NCI-H774 (cell line): ENCODE measurements at regions not wholly inside any gene's neighbourhood (a gene's known extent, or its start where the extent isn't known, plus 50 kb on each side); places are given as distances from the start of the nearest gene placed in this dataset.
"Not testable (repeated sequence)": the region's sequence is repeated elsewhere in the genome, so short reads cannot be mapped to it uniquely, and the experiment has no call there.

Source experiments
- DNase-seq: peaks from one replicate; lab custom pipeline; 2025; lab: John Stamatoyannopoulos, UW

DNA sequence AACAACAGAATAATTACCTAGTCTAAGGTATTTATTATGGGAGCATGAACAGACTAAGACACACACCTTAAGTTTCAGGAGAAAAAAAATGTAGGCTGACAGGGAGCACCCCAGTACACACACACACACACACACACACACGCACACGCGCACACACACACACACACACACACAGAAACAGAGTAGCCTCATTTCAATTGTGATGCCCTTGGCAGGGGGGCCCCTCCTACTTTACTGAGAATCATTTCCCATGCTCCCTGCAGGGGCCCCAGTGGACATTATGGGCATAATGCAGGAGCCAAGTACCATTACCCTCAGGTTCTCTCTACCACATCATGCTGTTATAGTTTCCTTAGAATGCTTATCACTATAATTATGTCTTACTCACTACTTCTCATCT lies 104.9 kb downstream of the CDC7 start:
- DNase-seq = no peak

DNA sequence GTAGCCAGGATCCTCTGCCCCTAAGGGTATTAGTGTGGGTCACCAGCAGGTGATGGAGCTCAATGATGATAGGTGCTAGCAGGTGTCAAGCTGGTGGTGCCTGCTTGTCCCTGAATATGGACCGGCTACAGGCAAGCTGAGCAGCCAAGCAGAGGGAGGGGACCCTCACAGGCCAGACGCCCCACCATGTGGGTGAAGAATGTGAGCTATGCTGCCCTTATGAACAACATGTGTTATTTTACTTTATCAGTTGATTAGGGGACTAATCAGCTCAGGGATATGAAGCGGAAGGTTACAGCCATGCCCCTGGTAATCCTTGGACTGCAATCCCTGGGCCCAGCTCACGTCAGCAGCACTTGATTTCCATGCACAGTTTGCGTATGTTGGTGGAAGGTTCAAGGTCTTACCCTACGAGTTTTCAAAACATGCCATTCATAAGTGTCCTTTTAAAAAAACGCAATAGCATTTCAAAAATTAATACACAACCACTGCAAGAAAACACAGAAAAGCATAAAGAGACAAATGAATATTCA lies 106.0 kb downstream of the CDC7 start:
- no peak for DNase-seq

DNA sequence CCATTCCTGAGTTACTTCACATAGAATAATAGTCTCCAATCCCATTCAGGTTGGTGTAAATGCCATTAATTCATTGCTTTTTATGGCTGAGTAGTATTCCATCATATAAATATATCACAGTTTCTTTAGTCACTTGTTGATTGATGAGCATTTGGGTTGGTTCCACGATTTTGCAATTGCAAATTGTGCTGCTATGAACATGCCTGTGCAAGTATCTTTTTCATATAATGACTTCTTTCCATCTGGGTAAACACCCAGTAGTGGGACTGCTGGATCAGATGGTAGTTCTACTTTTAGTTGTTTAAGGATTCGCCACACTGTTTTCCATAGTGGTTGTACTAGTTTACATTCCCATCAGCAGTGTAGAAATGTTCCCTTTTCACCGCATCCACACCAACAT lies 107.0 kb downstream of the CDC7 start:
- not testable (repeated sequence) for DNase-seq

DNA sequence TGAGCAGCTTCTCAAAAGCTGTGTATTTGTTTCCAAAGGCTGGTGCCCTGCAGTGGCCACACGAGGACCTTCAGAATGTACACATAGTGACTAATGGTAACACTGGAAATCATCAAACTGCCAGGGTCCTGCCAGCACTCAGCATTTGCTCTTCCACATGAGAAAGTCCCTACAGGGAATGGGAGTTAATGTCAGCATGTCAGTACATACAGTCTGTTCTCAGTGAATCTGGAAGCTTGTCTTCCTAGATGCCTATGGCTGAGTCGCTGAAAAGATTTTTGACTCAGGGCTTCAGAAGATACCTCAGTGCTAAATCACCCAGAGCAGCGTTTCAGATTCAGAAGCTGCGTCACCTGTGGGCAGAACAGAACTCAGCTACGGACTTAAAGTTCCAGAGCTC lies 108.2 kb downstream of the CDC7 start:
- DNase-seq = no peak

DNA sequence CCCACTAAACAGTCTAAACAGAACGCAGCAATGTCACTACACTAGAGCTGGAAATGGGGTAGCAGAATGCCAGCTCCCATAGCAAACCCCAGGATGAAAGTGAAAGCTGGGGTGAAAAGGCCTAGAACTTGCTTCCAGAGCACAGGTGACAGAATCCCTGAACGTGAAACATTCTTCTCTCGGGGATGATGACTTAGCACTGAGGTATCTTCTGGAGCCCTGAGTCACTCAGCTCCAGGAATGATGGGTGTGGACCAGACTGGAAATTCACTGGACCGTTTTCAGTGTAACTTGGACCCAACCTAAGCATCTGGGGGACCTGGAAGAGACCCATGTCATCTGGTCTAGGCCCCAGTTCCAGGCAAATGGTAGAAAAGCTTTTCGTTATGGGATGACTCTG lies 108.9 kb downstream of the CDC7 start:
- DNase-seq = no peak

DNA sequence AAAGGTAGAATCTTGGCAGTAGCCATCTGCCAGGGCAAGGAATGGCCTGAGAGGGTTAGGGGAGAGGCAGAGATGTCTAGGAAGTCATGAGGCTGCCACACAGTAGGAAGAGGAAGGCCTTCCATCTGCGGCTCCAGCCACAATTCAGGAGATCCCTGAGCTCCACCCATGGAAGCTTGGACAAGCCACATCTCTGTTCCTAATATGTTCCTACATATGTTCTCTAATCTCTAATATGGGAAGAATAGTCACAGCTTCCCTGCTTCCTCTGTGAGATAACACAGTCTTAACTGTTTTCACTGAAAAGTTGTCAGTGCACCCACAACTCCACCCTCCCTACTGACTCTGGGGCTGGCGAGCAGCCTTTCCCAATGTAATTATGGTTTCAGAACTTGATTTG lies 109.5 kb downstream of the CDC7 start:
- no peak for DNase-seq

DNA sequence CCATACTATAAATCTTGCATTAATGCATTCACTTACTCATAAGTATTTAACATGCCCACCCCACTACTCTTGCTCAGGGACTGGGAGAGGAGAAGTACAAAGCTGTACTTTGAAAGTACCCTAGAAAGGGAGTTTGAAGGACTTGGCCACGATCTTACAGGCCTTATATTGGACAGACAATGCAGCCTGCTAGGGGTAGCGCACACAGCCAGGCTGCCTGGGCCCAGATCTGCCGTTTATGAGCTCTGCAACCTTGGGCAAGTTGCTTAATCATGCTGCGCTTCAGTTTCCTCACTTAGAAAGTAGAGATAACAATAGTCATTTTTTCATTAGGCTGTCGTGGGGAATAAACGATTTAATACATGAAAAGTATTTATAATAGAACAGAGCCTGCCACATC lies 110.1 kb downstream of the CDC7 start:
- DNase-seq = no peak

DNA sequence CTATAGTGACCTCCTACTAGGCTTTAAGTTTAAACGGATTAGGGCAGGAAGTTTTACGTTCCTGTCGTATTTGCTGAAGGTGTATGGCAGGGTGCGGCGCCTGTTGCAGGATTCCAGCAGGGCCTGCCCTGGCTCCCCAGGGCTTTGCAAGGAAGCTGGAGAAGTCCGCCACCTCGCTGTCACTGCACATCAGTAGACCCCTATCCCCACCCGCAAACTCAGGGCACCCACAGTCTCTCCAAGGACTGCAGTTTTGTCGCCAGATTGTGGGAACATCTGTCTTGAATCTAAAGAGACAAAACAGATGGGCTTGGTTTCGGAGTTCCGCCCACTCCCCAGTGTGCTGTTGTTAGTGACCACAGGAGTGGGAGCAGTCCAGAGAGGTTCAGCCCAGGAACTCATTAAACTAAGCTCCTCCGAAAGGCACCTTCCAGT lies 110.8 kb downstream of the CDC7 start:
- no peak for DNase-seq

DNA sequence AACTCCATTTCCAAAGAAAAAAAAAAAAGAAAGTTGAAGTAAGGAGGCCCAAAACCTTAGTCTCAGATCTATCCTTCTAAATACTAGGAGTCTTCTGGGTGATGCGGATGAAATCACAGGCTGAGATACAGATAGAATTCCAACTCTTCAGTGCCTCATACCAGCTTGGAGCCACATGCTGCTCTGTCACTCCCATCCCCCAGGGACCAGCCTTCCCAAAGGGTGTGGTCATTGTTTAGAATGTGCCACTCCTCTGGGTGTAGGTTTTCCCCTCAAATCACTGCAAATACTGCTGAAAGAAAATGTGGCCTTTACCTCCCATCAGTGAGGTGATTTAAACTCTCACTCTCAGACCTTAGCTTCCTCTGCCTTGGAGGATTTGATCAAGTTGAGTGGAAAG lies 112.9 kb downstream of the CDC7 start:
- DNase-seq = no peak

DNA sequence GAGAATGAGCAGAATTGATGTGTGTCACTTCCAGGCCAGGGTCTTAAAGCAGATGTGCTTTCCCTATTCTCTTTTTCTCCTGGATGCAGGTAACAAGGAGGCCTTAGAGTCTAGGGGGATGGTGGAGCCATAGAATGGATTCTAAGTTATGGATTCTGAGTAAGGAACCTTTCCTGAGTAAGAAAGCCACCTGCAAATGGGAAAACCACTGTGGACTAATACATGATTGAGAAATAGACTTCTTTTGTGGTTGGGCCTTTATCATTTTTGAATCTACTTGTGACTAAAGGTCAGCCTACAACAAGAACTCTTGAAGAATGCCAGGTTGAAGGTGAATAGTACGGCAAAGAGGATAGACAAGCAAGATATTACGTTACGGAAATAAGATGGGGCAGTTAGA lies 116.1 kb downstream of the CDC7 start:
- DNase-seq = no peak

DNA sequence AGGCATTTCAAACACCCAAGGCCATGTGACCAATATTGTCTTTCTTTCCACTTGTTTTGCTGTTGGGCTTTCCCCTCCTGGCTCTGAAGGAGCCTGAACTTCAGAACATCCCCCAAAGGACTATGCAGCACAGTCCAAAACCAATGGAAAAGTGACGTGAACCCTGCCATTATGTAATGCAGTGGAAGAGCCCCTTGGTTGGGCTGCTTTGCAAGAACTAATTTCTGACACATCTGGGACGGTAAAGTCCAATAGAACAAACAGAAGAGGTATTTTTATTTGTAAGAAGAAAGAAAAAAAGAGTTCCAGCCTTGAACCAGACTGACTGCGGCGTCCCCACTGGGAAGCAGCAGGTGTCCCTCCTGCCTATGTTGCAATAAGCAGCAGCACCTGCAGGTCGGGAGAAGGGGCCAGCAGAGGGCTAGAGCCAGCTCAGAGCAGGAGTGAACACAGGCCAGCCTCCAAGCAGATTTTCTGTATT lies 116.7 kb downstream of the CDC7 start:
- DNase-seq = peak; percentile 51

DNA sequence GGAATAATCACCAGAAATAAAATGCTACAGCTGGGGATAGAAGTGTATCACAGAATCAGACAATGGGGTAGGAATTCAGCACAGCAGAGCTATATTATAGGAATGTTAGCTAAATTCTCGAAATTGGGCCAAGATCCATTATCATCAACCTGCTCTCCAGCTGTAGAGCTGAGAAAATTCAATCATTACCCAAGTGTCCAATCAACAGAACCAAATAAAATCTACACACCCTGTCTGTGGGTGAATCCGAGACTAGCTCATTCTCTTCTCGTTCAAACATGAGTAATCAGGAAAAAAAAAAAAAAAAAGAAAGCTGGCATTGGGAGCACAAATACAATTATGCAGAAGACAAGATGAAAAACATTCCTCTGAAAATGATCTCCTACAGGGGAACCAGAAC lies 119.2 kb downstream of the CDC7 start:
- DNase-seq = no peak

DNA sequence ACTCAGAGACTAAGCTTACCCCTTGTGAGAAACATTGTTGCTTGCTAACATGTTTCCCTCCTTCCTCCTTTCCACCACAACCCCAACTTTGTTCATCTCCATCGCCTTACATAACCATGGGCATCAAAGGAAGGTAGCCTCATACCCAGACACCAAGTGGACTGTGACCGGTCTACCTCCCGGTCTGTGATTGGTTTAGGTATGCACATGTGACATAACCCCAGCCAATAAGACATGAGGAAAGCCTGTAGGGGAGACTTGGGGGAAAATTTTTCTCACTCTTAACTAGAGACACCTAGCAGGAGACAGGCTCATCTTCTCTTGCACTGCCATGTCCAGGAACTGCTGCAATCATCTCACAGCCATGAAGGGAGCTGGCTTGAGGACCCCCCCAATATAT lies 120.7 kb downstream of the CDC7 start:
- no peak for DNase-seq

DNA sequence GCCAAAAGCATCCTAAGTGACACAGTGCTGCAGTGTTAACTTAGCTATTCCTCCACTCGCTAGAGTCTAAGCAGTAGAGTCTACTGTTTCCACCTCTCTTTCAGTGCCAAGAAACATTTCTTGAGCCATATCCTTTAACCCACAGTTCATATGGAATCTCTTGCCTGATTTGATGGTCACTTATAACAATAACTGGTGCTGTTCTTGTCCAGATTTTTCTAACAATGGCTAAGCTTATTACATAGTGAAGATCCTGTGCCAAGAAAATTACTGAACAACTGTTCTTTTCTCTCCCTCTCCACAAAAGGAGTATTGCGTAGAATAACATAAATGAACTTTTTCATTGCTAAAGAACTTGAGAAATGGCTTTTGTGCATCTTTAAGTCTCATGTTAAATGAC lies 121.3 kb downstream of the CDC7 start:
- no peak for DNase-seq

DNA sequence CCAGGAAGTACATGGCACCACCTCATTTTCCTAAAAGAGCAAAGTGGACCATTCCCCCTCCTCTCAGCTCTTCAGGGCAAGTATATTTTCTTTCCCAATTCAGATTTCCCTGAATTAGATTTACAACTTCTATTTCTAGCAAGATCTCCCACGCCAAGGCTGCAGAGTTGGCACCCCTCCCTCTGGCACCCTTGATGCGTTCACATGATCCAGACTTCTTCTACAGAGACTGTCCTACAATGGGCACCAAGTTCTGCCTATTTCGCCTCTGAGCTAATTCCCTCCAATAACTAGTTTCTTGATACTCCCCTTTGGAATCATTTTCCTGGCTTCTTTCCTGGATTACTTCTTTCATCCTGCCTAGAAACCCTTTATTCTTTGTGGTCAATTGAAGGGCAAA lies 122.0 kb downstream of the CDC7 start:
- no peak for DNase-seq

DNA sequence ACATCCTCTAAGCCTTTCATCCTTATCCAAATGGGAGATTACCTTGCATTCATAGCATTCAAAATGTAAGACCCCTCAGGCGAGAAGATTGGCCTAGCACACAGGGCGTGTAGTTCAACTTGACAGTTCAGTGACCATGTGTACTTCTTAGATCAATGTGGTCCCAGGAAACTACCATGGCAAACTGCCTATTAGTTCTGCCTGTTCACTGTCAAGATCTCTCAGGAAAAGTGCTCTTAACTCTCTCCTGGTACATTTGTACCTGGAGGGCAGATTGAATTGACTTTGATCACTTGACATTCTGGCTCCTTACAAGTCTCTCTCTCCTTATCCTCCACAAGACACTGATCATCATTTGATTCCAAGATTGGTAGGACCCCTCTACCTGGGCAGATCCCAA lies 122.4 kb downstream of the CDC7 start:
- no peak for DNase-seq

DNA sequence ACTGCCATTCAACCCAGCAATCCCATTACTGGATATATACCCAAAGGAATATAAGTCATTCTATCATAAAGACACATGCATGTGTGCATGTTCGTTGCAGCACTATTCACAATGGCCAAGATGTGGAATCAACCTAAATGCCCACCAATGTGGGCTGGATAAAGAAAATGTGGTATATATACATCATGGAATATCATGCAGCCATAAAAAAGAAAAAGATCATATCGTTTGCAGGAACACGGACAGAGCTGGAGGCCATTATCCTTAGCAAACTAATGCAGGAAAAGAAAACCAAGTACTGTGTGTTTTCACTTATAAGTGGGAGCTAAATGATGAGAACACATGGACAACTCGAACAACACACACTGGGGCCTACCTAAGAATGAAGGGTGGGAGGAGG lies 123.7 kb downstream of the CDC7 start:
- DNase-seq = no peak
